NCI-H128 (cell line): ENCODE measurements at regions not wholly inside any gene's neighbourhood (a gene's known extent, or its start where the extent isn't known, plus 50 kb on each side); places are given as distances from the start of the nearest gene placed in this dataset.

Experiments
- DNase-seq: peaks from one replicate; lab custom pipeline; 2025; ENCODE audit not compliant: unreplicated experiment; lab: John Stamatoyannopoulos, UW

DNA sequence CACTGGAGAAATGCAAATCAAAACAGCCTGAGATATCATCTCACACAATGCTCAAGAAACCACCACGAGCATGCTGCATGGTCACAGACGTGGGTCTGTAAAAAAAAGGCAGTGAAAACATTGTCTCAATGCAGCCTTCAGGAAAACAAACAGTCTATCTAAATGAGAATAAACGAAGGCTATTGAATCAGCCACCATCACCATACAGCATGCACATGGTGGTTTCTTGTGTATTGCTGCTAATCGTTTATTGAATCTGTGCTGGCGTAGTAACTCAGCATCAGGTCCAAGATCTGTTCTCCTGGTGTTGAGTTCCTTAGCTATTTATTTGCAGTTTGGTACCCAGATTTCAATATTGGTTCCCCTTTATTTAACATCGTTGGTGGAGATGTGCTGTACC lies 1115.0 kb downstream of the CDH18 start:
- no peak for DNase-seq

- no peak for DNase-seq
Observed at GRCh38 chr5:18876565-18876964, 1111.4 kb downstream of the CDH18 start.

DNA sequence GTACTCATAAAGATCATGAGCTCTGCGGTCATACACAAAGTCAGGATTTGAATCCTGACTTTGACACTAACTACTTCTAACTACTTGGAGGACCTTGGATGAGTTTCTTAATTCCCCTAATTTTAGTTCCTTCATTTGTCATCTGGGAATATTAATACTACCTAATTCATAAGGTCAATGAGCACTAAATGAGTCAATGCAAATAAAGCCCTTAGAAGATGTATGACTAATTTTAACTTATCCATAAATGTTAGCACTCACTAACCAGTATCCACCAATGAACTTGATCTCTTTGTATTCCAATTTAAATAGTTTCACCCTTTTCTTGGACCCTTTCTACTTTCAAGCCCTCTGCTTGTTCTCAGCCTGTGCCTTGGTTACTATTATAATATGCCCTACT lies 1106.4 kb downstream of the CDH18 start:
- no peak for DNase-seq

DNA sequence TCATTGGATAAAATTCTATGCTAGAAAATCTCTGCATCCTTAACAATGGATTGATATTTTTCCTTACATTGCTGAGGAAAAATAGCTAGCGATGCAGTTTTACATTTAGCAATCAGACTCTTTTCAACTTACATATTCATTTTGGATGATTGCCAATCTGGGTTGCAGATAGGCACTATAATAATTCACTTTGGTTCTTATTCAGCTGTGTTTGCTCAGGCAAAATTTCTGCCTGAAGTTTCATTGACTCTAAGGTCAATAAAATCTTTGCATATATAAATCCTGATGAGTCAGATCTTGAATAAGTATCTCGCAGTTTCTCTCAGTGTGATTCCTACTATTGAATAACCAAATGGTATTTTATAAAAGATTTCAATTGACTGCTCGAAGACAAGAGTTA lies 1105.8 kb downstream of the CDH18 start:
- no peak for DNase-seq

GRCh38 chr5:18888821-18889220 lies 1099.2 kb downstream of the CDH18 start:
- DNase-seq: no peak

DNA sequence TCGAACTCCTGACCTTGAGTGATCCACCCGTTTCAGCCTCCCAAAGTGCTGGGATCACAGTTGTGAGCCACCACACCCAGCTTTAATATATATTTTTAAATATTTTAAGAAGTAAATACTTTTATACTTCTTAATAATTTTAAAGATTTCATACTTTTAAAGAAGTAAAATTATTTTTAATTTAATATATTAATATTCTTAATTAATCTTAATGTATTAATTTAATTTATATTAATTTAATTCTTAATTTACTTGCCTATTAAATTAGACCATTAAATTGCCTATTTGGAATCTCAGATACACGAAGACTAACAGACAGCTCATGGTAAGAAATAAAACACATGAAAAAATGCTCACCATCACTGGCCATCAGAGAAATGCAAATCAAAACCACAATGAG lies 1087.4 kb downstream of the CDH18 start:
- no peak for DNase-seq

- no peak for DNase-seq
Observed at GRCh38 chr5:18920966-18921365, 1067.0 kb downstream of the CDH18 start.

DNA sequence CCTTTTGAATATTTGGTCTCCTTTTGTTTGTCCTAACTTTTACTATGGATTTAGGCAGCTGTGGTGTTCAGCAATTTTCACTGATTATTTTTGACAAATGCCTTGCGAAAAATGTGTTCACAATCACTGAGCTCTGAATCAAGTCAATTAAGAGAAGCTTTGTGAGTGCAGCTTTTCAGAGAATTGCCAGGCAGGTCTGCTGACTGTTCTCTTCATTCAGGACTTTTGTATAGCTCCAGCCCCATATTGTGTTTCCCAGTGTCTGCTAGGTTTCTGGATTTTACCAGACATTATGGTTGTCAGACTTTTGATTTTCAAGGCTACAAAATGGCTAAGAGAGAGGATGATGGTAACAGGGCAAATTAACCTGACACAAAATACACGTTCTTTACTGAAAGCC lies 1055.9 kb downstream of the CDH18 start:
- no peak for DNase-seq

GRCh38 chr5:18944771-18945170 lies 1043.2 kb downstream of the CDH18 start:
- DNase-seq: no peak

GRCh38 chr5:18954239-18954638 lies 1033.8 kb downstream of the CDH18 start:
- no peak for DNase-seq

GRCh38 chr5:18959535-18959934 lies 1028.5 kb downstream of the CDH18 start:
- DNase-seq: no peak

DNA sequence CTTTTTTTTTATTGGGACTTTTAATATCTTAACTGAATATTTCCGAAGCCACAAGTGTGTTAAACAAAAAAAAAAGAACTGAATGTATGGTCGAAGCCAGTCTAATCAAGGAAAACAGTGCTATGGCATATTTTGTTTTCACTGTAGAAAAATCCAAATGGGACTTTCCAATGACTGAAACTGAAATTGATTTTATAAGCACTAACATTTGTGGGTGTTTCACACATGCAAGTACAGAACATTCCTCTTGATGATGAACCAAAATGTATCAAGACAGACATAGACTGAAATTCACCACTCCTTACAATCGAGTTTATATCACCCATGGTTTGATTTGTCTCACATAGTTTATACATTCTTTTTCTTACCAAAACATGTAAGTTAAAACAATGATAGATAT lies 1026.8 kb downstream of the CDH18 start:
- no peak for DNase-seq

- DNase-seq: no peak
Observed at GRCh38 chr5:18965893-18966292, 1022.1 kb downstream of the CDH18 start.

DNA sequence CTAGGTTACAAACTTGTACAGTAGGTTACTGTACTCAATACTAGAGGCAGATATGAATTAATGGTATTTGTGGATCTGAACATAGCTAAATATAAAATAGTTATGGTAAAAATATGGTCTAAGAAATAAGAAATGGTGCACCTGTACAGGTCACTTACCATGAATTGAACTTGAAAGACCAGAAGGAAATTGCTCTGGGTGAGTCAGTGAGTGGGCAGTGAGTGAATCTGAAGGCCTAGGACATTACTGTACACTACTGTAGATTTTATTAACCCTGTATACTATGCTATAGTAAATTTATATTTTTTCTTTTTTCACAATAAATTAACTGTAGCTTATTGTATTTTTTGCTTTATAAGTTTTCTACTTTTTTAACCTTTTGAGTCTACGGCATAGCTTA lies 1020.4 kb downstream of the CDH18 start:
- no peak for DNase-seq

DNA sequence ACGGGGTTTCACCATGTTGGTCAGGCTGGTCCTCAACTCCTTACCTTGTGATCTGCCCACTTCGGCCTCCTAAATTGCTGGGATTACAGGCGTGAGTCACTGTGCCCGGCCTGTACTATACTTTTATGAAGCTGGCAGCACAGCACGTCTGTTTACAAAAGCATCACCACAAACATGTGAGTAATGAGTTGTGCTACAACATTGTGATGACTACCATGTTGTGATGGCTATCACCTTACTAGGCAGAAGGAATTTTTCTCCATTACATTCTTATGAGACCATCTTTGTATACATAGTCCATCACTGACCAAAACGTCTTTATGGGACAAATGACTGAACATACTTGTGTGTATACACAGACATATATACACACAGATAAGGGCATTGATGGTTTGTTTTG lies 1019.0 kb downstream of the CDH18 start:
- no peak for DNase-seq

- DNase-seq: no peak
Observed at GRCh38 chr5:18970000-18970399, 1018.0 kb downstream of the CDH18 start.

DNA sequence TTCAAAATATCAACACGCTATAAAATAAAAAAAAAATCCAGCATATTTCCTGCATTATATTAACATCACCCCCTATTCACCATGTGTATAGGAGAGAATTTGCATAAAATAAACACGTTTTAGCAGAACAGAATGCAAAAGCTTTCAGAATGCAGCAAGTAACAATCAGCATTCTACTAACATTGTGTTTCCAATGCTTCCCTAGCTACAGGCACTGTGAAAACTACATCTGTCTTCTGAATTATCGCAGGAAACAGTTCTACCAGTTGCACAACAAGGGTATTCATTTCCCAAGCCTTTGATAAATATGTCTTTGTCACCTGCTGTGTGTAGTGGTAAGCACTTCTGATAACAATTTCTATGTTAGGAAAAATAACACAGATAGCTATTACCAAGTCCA lies 1015.8 kb downstream of the CDH18 start:
- DNase-seq: no peak

- DNase-seq: no peak
Observed at GRCh38 chr5:18975624-18976023, 1012.4 kb downstream of the CDH18 start.

DNA sequence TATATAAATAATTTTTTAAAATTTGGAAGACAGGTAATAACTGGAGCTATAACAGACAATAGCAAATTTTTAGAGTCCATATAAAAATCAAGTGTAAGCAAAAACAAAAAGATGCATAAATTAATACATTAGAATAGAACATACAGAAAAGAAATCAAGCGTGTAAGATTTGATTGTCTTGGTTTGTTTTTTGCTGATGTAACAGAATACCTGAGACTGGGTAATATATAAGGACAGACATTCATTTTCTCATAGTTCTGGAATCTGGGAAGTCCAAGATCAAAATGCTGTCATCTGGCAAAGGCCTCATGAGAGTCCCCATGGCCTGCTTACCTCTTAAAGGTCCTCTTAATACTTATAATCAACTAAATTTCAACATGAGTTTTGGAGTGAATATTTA lies 1010.1 kb downstream of the CDH18 start:
- DNase-seq: no peak

GRCh38 chr5:18984559-18985080 lies 1003.4 kb downstream of the CDH18 start:
- DNase-seq: no peak

GRCh38 chr5:18985171-18985758 lies 1002.7 kb downstream of the CDH18 start:
- no peak for DNase-seq

GRCh38 chr5:18987101-18987500 lies 1000.9 kb downstream of the CDH18 start:
- no peak for DNase-seq

GRCh38 chr5:18990852-18991251 lies 997.1 kb downstream of the CDH18 start:
- no peak for DNase-seq
